ENCODE measurements at regions not wholly inside any gene's neighbourhood (a gene's known extent, or its start where the extent isn't known, plus 50 kb on each side); places are given as distances from the start of the nearest gene placed in this dataset.
"Not testable (repeated sequence)": the region's sequence is repeated elsewhere in the genome, so short reads cannot be mapped to it uniquely, and the experiment has no call there.

DNA sequence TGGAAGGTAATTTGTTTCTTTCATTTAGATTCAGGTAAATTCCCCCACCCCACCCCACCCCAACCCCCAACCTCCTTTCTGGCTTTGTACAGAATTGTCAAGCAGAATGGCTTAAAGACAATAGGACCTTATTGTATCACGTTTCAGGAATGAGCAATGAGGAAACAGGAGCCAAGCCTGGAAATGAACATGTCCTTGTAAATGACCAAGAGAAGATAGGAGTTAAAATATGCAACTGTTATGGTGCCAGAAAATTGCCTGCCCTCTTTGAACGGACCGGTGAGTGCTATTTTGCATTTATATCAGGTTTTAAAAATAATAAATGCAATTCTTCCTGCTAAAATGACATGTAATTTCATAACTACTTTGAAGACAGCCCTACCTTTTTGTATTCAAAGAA is 141.6 kb upstream of the PELI2 start:
- DNase-seq (ENCODE audit: low read depth, low spot score): no peak

DNA sequence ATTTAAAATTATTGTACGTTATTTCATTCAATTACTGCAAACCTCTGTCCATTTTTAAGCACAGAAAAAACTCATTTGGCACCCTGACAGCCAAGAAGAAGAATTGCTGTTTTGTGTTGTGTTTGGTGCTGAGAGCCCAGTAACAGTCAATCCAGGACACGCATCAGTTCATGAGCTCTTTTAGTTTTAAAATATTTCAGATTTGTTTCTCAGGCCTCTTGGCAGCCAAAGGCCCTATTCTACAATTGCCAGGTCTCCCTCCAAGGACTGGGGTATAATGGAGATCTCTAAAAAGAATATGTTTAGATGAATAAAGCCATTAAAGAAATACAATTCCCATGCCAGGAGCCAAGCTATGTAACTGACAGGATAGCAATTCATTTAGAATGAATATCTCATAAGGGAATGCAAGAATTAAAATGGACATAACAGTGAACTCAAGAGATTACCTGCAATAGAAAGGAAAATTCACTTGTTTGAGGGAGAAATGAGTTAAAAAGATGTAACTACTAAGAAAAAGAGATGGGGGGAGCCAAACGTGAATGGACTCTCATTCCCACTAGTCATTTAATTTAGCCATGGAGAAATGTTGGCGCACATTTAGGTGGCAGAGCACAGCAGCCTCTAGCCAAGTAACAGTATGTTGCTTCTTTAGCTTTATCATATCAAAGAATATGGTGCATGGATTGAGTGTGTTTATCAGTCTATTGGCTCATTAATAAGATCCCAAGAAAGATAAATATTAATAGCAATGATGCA is 140.6 kb upstream of the PELI2 start:
- no peak for DNase-seq (ENCODE audit: low read depth, low spot score)

DNA sequence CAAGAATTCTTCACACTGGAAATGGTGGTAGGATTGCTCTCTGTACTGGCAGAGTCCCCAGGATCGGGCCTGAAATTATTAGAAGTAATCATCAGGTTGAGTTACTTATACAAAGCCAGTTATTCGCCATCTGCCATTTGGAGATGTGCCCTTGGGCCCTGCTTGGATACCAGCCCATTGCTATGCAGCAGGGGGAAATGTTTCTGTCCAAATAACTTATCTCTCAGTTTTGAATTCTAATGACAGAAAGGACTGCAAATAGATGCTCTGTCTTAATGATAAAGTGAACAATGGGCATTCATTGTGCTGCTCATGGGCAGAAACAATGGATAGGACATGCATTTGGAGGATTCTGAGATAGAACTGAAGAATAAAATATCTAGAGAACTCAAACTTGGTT is 139.1 kb upstream of the PELI2 start:
- no peak for DNase-seq (ENCODE audit: low read depth, low spot score)

DNA sequence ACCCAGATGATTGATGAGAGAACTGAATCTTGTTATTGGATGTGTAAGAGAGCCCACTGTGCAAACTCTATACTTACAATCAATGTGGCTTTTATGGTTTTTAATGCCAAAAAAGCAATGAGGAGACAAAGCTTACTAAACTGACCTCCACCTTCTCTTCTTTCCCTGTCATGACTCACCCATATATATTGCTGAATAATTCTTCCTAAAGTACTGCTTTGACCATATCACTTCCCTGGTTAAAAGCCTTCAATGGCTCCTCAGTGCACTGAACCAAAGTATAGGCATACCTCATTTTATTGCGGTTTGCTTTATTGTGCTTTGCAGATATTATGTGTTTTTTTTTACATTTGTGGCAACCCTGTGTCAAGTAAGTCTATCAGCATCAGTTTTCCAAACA is 138.4 kb upstream of the PELI2 start:
- DNase-seq (ENCODE audit: low read depth, low spot score): no peak

- DNase-seq (ENCODE audit: low read depth, low spot score): no peak
Measured at GRCh38 chr14:55980970-55981369, 137.2 kb upstream of the PELI2 start.

DNA sequence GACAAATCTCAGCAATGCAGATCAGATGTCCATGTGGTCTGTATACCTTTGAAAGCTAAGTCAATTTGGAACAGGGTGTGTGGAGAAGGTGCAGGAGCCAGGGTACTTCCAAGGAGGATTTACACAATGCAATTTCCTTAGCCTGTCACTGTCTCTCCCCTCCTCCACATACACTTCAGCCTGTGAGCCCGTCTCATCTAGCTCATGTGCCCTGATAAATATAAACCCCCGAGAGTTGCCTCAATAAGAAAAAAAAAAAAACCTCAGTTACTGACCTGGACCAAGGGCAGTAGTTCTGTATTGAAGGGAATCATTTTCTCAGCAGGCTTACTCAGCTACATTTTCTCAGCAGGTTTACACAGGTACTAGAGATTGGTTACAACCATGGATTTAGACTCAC is 132.1 kb upstream of the PELI2 start:
- no peak for DNase-seq (ENCODE audit: low read depth, low spot score)

DNA sequence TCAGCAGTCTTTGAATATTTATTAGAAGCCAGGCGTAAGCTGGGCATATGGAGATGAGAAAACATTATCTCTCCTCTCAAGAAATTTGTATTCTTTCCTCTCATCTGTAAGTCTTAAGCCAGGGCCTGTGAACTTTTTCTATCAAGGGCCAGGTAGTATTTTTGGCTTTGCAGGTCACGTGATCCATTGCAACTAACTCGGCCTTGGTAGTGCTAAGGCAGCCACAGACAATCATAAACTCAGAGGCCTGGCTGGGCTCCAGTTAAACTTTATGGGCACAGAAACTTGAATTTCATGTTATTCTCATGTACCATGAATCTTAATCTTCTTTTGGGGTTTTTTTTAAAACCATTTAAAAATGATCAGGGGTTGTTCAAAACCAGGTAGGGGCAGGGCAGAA is 117.4 kb upstream of the PELI2 start:
- DNase-seq (ENCODE audit: low read depth, low spot score): no peak

DNA sequence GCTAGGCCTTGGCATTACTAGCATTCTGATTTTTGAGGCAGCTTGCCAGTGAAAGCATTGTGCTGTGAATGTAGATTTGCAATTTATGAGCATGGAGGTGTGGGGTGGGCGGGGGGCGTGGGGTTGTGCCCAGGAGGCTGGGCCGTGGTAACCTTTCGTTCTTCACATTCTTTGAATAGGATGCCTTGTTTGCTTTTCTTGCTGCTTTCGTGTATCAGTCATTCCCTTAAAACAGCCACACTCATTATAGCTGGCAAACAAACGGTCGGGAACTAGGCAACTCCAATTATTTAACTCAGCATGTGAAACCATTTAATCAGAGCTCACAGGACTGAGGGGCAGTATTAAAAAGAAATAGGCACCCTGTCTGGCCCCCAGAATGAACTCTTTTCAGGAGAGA is 115.9 kb upstream of the PELI2 start:
- no peak for DNase-seq (ENCODE audit: low read depth, low spot score)

DNA sequence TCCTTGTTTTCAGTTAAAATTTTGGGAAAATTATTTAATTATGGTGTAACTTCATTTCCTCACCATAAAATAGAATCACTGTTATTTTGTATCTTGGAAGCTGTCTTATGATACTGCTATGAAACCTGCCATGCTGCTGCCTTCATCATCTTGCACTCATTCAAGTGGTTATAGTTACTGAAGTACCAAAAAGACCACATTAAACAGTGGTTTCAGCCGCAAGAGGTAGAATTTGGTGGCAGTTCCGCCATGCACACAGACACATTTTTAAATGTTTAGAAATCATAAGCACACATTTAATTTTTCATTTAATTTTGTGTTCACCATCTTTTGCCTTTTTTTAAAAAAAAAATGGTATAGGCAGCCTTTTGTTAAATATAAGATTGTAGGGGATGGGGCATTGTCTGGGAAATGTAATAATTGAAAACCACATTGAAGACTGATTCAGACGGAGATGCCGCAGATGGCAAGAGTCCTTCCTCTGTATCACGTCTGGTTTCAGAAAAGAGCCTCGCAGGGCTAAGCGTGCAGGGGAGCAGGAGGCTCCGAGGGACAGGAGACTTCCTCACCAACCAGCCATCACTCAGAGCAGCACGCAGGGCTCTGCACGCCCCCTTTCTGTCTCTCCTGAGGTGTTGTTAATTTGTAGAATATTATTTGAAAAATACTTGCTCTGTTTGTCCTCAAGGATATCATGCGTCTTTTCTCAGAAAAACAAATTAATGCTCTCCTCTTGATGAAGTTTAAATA is 115.2 kb upstream of the PELI2 start:
- DNase-seq (ENCODE audit: low read depth, low spot score): no peak

GRCh38 chr14:56004323-56004722 is 113.9 kb upstream of the PELI2 start:
- no peak for DNase-seq (ENCODE audit: low read depth, low spot score)

- DNase-seq (ENCODE audit: low read depth, low spot score): peak; percentile 24
Measured at GRCh38 chr14:56004786-56005185, 113.4 kb upstream of the PELI2 start.

GRCh38 chr14:56005191-56006053 is 112.8 kb upstream of the PELI2 start:
- peak; percentile 73 for DNase-seq (ENCODE audit: low read depth, low spot score)

GRCh38 chr14:56007491-56007890 is 110.7 kb upstream of the PELI2 start:
- not testable (repeated sequence) for DNase-seq (ENCODE audit: low read depth, low spot score)

GRCh38 chr14:56008150-56008549 is 110.1 kb upstream of the PELI2 start:
- DNase-seq (ENCODE audit: low read depth, low spot score): no peak

DNA sequence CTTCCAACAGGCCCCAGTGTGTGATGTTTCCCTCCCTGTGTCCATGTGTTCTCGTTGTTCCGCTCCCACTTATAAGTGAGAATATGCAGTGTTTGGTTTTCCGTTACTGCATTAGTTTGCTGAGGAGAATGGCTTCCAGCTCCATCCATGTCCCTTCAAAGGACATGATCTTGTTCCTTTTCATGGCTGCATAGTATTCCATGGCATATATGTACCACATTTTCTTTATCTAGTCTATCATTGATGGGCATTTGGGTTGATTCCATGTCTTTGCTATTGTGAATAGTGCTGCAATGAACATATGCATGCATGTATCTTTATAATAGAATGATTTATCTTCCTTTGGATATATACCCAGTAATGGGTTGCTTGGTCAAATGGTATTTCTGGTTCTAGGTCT is 109.5 kb upstream of the PELI2 start:
- not testable (repeated sequence) for DNase-seq (ENCODE audit: low read depth, low spot score)

- DNase-seq (ENCODE audit: low read depth, low spot score): no peak
Measured at GRCh38 chr14:56023661-56024081, 94.5 kb upstream of the PELI2 start.

DNA sequence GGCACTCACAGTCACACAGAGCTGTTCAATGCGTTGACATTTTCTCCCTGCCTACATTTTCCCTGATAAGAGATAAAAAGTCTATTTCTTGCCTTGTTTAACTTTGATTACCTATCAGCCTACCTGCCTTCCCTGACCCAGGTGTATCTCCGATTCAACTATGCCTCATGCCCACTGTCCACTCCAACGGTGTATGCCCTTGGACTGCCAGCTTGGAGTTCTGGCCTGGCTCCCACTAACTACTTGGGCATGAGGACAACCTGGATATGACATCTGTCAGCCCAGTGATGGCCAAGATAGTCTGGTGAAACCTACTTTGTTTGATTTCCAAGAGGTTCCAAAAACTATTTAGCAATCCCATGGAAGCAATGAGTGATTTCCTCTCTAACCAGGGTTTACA is 93.0 kb upstream of the PELI2 start:
- DNase-seq (ENCODE audit: low read depth, low spot score): no peak

DNA sequence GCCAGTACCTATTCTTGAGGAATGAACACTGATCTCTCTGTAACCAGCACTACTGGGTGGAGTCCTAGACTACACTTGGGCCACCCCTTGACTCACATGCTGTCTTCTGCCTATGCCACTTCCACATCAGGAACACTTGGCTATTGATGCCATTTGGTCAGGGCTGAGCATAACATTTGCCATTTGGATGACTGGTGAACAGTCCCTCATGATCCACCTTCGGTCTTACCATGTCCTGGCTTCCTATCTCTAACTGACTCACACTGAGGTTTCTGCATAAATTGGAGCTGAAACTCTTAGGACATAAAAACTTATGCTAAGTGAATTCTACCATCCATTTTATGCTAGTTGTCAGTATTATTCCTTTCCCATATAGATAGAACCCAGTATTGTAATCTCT is 91.7 kb upstream of the PELI2 start:
- DNase-seq (ENCODE audit: low read depth, low spot score): no peak

- no peak for DNase-seq (ENCODE audit: low read depth, low spot score)
Measured at GRCh38 chr14:56027421-56027820, 90.8 kb upstream of the PELI2 start.

GRCh38 chr14:56027916-56028712 is 90.1 kb upstream of the PELI2 start:
- DNase-seq (ENCODE audit: low read depth, low spot score): no peak

GRCh38 chr14:56036353-56036752 is 81.9 kb upstream of the PELI2 start:
- DNase-seq (ENCODE audit: low read depth, low spot score): no peak
